ENCODE measurements at regions not wholly inside any gene's neighbourhood (a gene's known extent, or its start where the extent isn't known, plus 50 kb on each side); places are given as distances from the start of the nearest gene placed in this dataset.
A peak's percentile ranks its signal among the peaks of the same experiment; 100 is the strongest.

DNA sequence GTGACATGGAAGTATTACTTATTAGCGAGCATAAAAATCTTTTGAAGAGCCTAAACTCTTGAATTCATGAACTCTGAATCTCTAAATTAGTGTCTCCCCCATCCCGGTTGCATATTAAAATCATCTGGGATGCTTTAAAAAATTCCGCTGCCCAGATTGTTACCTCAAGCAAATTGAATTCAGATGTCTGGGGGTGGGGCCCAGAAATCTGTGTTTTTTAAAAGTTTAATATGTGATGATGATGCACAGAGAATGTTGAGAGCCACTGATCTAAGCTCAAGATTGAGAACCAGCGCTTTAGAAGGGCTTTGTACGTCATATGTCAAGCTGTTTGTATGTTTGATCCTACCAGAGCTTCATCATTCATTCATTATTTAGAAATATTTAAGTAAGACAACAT is 446.8 kb downstream of the NUF2 start:
- Histone ChIP-seq H3K4me3 (peak overlapping the region; percentile 38), H3K36me3 (ENCODE audit: insufficient read depth, low read length) (no peaks in the 10 kb centered on the region), H3K9me3 (ENCODE audit: low read depth, low read length) (no peaks in the 10 kb centered on the region), H3K27ac (0 out of 2 replicates have a peak overlapping the region, but pooled peaks have one; percentile 26), H3K9ac (ENCODE audit: insufficient read length) (no peak overlapping the region)
- DNase-seq (ENCODE audit: low read depth, low spot score): no peak
- TF ChIP-seq POLR2AphosphoS5 (IDR thresholded peaks at IDR 0.05; ENCODE audit: borderline replicate concordance, low read depth, low read length): no peak
- no peak for TF ChIP-seq FOXP2 (optimal IDR thresholded peaks at IDR 0.05; ENCODE audit: control extremely low read depth, extremely low read length, insufficient read depth)
- TF ChIP-seq EZH2 (IDR thresholded peaks at IDR 0.05): no peak

- H3K9me3 ChIP-seq (ENCODE audit: low read depth, low read length): no peaks in the 10 kb centered on the region
- no peak for TF ChIP-seq EZH2 (IDR thresholded peaks at IDR 0.05)
- TF ChIP-seq POLR2AphosphoS5 (IDR thresholded peaks at IDR 0.05; ENCODE audit: borderline replicate concordance, low read depth, low read length): no peak
- TF ChIP-seq FOXP2 (optimal IDR thresholded peaks at IDR 0.05; ENCODE audit: control extremely low read depth, extremely low read length, insufficient read depth): no peak
These were observed 448.5 kb downstream of the NUF2 start for GRCh38 chr1:163770265-163770664.

GRCh38 chr1:163771637-163772036 is 449.9 kb downstream of the NUF2 start:
- Histone ChIP-seq H3K36me3 (ENCODE audit: insufficient read depth, low read length) (no peaks in the 10 kb centered on the region), H3K9me3 (ENCODE audit: low read depth, low read length) (no peaks in the 10 kb centered on the region), H3K27ac (no peak overlapping the region), H3K4me3 (no peak overlapping the region), H3K9ac (ENCODE audit: insufficient read length) (no peak overlapping the region)
- no peak for TF ChIP-seq FOXP2 (optimal IDR thresholded peaks at IDR 0.05; ENCODE audit: control extremely low read depth, extremely low read length, insufficient read depth)
- no peak for DNase-seq (ENCODE audit: low read depth, low spot score)

More at GRCh38 chr1:163770265-163770664, 448.5 kb downstream of the NUF2 start:
- DNase-seq (ENCODE audit: low read depth, low spot score): no peak
- Histone ChIP-seq H3K27ac (no peak overlapping the region), H3K36me3 (ENCODE audit: insufficient read depth, low read length) (no peaks in the 10 kb centered on the region), H3K4me3 (no peak overlapping the region), H3K9ac (ENCODE audit: insufficient read length) (no peak overlapping the region)

DNA sequence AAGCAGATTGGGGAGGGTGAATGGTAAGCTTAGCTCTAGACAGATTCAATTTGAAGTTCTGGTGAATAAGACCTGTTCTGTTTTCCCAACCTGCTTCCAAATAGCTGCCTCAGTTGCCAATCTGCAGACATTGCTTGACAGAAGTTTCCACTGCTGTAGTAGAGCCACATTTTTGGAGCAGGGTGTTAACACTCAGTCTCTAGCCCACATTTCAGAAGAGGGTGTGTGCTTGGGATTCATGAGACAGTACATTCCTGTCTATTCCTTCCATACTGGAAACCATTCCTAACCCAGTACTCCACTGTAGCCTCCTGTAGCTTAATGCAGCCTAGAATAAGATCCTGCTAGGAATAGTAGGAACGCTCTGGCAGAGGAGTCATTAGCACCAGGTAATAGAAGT is 450.5 kb downstream of the NUF2 start:
- Histone ChIP-seq H3K4me3 (no peak overlapping the region), H3K27ac (no peak overlapping the region), H3K9me3 (ENCODE audit: low read depth, low read length) (no peaks in the 10 kb centered on the region), H3K36me3 (ENCODE audit: insufficient read depth, low read length) (no peaks in the 10 kb centered on the region), H3K9ac (ENCODE audit: insufficient read length) (no peak overlapping the region)
- no peak for DNase-seq (ENCODE audit: low read depth, low spot score)
- TF ChIP-seq EZH2 (IDR thresholded peaks at IDR 0.05) (no peak), FOXP2 (optimal IDR thresholded peaks at IDR 0.05; ENCODE audit: control extremely low read depth, extremely low read length, insufficient read depth) (no peak), POLR2AphosphoS5 (IDR thresholded peaks at IDR 0.05; ENCODE audit: borderline replicate concordance, low read depth, low read length) (no peak)

DNA sequence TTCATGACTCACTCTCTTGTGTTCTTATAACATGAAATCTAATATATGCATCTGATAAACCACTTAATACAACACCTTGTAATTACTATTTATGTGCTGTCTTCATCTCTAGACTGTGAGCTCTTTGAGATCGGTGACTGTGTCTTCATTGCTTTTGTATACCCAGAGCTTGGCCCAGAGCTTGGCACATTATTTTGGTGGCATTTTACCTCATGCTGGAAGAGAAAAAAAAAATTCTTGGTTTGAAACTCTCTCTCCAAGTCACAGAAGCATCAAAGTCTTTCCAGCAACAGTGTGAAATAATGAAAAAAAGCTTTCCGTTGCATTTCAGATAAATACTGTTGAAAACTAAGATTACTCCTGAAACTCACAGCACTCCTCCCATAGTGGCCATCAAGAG is 451.6 kb downstream of the NUF2 start:
- TF ChIP-seq EZH2 (IDR thresholded peaks at IDR 0.05): no peak
- TF ChIP-seq POLR2AphosphoS5 (IDR thresholded peaks at IDR 0.05; ENCODE audit: borderline replicate concordance, low read depth, low read length): no peak
- TF ChIP-seq FOXP2 (optimal IDR thresholded peaks at IDR 0.05; ENCODE audit: control extremely low read depth, extremely low read length, insufficient read depth): no peak
- Histone ChIP-seq H3K27ac (no peak overlapping the region), H3K9me3 (ENCODE audit: low read depth, low read length) (no peaks in the 10 kb centered on the region), H3K9ac (ENCODE audit: insufficient read length) (no peak overlapping the region), H3K4me3 (no peak overlapping the region), H3K36me3 (ENCODE audit: insufficient read depth, low read length) (no peaks in the 10 kb centered on the region)
- DNase-seq (ENCODE audit: low read depth, low spot score): no peak

DNA sequence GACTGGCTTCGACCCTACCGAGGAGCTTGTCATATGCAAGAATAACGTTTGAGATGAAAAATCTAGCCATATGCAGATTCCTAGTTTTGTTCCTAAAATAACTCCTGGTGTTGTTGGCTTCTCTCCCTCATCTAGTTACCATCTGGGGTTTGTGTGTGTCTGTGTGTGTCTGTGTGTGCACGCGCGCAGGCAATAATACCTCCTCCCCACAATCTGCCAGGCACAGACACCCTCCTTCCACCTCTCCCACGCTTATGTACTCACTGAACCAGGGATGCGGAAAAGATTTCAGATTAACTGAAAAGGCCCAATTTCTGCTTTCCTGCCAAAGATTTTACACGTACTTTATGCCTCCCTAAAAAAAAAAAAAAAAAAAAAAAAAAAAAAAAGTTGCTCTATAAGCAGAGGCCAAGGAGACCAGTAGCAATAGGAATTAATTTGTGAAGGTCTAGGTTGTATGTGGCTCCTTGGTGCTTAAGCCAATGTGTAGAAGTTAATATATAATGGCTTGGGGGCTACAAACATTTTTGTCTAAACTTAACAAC is 452.7 kb downstream of the NUF2 start:
- no peaks in the 10 kb centered on the region for H3K9me3 ChIP-seq (ENCODE audit: low read depth, low read length)
- H3K36me3 ChIP-seq (ENCODE audit: insufficient read depth, low read length): no peaks in the 10 kb centered on the region
- H3K27ac ChIP-seq: no peak overlapping the region
- no peak for DNase-seq (ENCODE audit: low read depth, low spot score)
- no peak for TF ChIP-seq FOXP2 (optimal IDR thresholded peaks at IDR 0.05; ENCODE audit: control extremely low read depth, extremely low read length, insufficient read depth)
- TF ChIP-seq EZH2 (IDR thresholded peaks at IDR 0.05): no peak
- no peak for TF ChIP-seq POLR2AphosphoS5 (IDR thresholded peaks at IDR 0.05; ENCODE audit: borderline replicate concordance, low read depth, low read length)
- no peak overlapping the region for H3K4me3 ChIP-seq
- H3K9ac ChIP-seq (ENCODE audit: insufficient read length): no peak overlapping the region

GRCh38 chr1:163774978-163775620 is 453.3 kb downstream of the NUF2 start:
- H3K9me3 ChIP-seq (ENCODE audit: low read depth, low read length): no peaks in the 10 kb centered on the region
- H3K36me3 ChIP-seq (ENCODE audit: insufficient read depth, low read length): no peaks in the 10 kb centered on the region
- no peak overlapping the region for H3K27ac ChIP-seq
- H3K9ac ChIP-seq (ENCODE audit: insufficient read length): no peak overlapping the region
- H3K4me3 ChIP-seq: no peak overlapping the region
- DNase-seq (ENCODE audit: low read depth, low spot score): no peak
- TF ChIP-seq POLR2AphosphoS5 (IDR thresholded peaks at IDR 0.05; ENCODE audit: borderline replicate concordance, low read depth, low read length): no peak
- TF ChIP-seq EZH2 (IDR thresholded peaks at IDR 0.05): no peak
- no peak for TF ChIP-seq FOXP2 (optimal IDR thresholded peaks at IDR 0.05; ENCODE audit: control extremely low read depth, extremely low read length, insufficient read depth)

GRCh38 chr1:163777205-163777604 is 455.5 kb downstream of the NUF2 start:
- Histone ChIP-seq H3K27ac (no peak overlapping the region), H3K9me3 (ENCODE audit: low read depth, low read length) (peaks cover 8% of the 10 kb centered on the region; the same call in 1 of the 2 replicates), H3K9ac (ENCODE audit: insufficient read length) (no peak overlapping the region), H3K4me3 (no peak overlapping the region), H3K36me3 (ENCODE audit: insufficient read depth, low read length) (no peaks in the 10 kb centered on the region)
- no peak for TF ChIP-seq FOXP2 (optimal IDR thresholded peaks at IDR 0.05; ENCODE audit: control extremely low read depth, extremely low read length, insufficient read depth)
- no peak for TF ChIP-seq EZH2 (IDR thresholded peaks at IDR 0.05)
- TF ChIP-seq POLR2AphosphoS5 (IDR thresholded peaks at IDR 0.05; ENCODE audit: borderline replicate concordance, low read depth, low read length): no peak
- DNase-seq (ENCODE audit: low read depth, low spot score): no peak

DNA sequence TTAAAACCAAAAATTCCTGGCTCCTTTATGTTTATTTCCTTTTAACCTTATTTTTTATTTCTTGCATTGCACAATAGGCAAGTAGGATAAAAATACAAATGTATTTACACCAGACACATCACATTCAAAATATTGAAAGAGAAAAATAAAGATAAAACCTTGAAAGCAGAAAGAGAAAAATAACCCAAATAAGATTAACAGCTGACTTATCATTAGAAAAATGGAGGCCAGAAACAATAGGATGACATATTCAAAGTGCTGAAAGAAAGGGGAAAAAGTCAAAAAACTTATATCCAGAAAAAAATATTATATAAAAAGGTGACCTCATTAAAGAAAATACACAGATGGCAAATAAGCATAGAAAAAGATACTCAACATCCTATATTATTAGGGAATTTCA is 459.4 kb downstream of the NUF2 start:
- TF ChIP-seq POLR2AphosphoS5 (IDR thresholded peaks at IDR 0.05; ENCODE audit: borderline replicate concordance, low read depth, low read length): no peak
- TF ChIP-seq FOXP2 (optimal IDR thresholded peaks at IDR 0.05; ENCODE audit: control extremely low read depth, extremely low read length, insufficient read depth): no peak
- TF ChIP-seq EZH2 (IDR thresholded peaks at IDR 0.05): no peak
- H3K9ac ChIP-seq (ENCODE audit: insufficient read length): no peak overlapping the region
- no peaks in the 10 kb centered on the region for H3K36me3 ChIP-seq (ENCODE audit: insufficient read depth, low read length)
- H3K9me3 ChIP-seq (ENCODE audit: low read depth, low read length): peaks cover 8% of the 10 kb centered on the region; the same call in 1 of the 2 replicates
- H3K4me3 ChIP-seq: no peak overlapping the region
- H3K27ac ChIP-seq: no peak overlapping the region
- DNase-seq (ENCODE audit: low read depth, low spot score): no peak
